HepG2 (cell line): ENCODE measurements at regions not wholly inside any gene's neighbourhood (a gene's known extent, or its start where the extent isn't known, plus 50 kb on each side); places are given as distances from the start of the nearest gene placed in this dataset.

Experiments
- AGO2 ChIP-seq: fragments of 200-400 bp; formaldehyde crosslinking; optimal IDR thresholded peaks from 2 replicates; pipeline ENCODE3; 2017; ENCODE audit warnings: mild to moderate bottlenecking, low read depth, low read length, moderate library complexity
- DMAP1 ChIP-seq: IDR thresholded peaks from 2 replicates; pipeline ENCODE4 v1.6.1; 2016
- FOSL1 ChIP-seq: sonication (generic); formaldehyde crosslinking; IDR thresholded peaks from 2 replicates; pipeline ENCODE4 v1.9.0; 2021; ENCODE audit warnings: missing genetic modification reagents, borderline replicate concordance
- FOXA1 ChIP-seq, 2 experiments: fragments of 450-650 bp in 1 of 2; sonication (generic) in 1 of 2; formaldehyde crosslinking in 1 of 2; IDR thresholded peaks; 2 replicates each; pipeline versions ENCODE4 v1.4.0 to v1.6.1; 2016 to 2020; ENCODE audit warnings: missing genetic modification reagents in 1 of 2
- GPN1 ChIP-seq: sonication (generic); formaldehyde crosslinking; IDR thresholded peaks from 2 replicates; pipeline ENCODE4 v1.5.1; 2020; ENCODE audit warnings: missing genetic modification reagents, borderline replicate concordance
- HMG20A ChIP-seq: IDR thresholded peaks from 2 replicates; pipeline ENCODE4 v1.6.1; 2016; ENCODE audit warnings: borderline replicate concordance
- KLF15 ChIP-seq: sonication (generic); formaldehyde crosslinking; IDR thresholded peaks from 2 replicates; pipeline ENCODE4 v1.8.1; 2023; ENCODE audit warnings: borderline replicate concordance, mild to moderate bottlenecking, inconsistent platforms, missing genetic modification reagents, mixed read lengths
- NAIF1 ChIP-seq: sonication (generic); formaldehyde crosslinking; IDR thresholded peaks from 2 replicates; pipeline ENCODE4 v1.5.0; 2020; ENCODE audit warnings: mild to moderate bottlenecking, missing genetic modification reagents, borderline replicate concordance
- NPAS2 ChIP-seq: sonication (generic); formaldehyde crosslinking; IDR thresholded peaks from 2 replicates; pipeline ENCODE4 v1.8.0; 2022; ENCODE audit warnings: mild to moderate bottlenecking, missing genetic modification reagents, borderline replicate concordance
- TARDBP ChIP-seq: sonication (generic); formaldehyde crosslinking; IDR thresholded peaks from 2 replicates; pipeline ENCODE4 v1.8.0; 2022; ENCODE audit warnings: mild to moderate bottlenecking, missing genetic modification reagents
- U2AF1 ChIP-seq: fragments of 200-400 bp; formaldehyde crosslinking; optimal IDR thresholded peaks from 2 replicates; pipeline ENCODE3; 2017; ENCODE audit warnings: mild to moderate bottlenecking, low read depth, low read length
- ZC3H13 ChIP-seq: sonication (generic); formaldehyde crosslinking; IDR thresholded peaks from 2 replicates; pipeline ENCODE4 v1.8.1; 2023; ENCODE audit warnings: mild to moderate bottlenecking, missing genetic modification reagents, moderate library complexity
- ZNF737 ChIP-seq: sonication (generic); formaldehyde crosslinking; IDR thresholded peaks from 2 replicates; pipeline ENCODE4 v1.5.0; 2020; ENCODE audit warnings: missing genetic modification reagents, mild to moderate bottlenecking, borderline replicate concordance
- ZNF879 ChIP-seq: sonication (generic); formaldehyde crosslinking; IDR thresholded peaks from 2 replicates; pipeline ENCODE4 v1.8.1; 2023; ENCODE audit warnings: missing genetic modification reagents
- ZZZ3 ChIP-seq: sonication (generic); formaldehyde crosslinking; IDR thresholded peaks from 2 replicates; pipeline ENCODE4 v1.4.0; 2020; ENCODE audit warnings: missing genetic modification reagents, mild to moderate bottlenecking, borderline replicate concordance
- TF ChIP-seq, protein P1 (sequence below): sonication (generic); formaldehyde crosslinking; IDR thresholded peaks from 2 replicates; pipeline ENCODE4 v1.4.0; 2020; ENCODE audit warnings: missing genetic modification reagents, borderline replicate concordance
- TF ChIP-seq, protein P2 (sequence below): sonication (generic); formaldehyde crosslinking; IDR thresholded peaks from 2 replicates; pipeline ENCODE4 v1.4.0; 2020; ENCODE audit warnings: missing genetic modification reagents
- TF ChIP-seq, protein P3 (sequence below): conservative IDR thresholded peaks from 2 replicates; pipeline ENCODE4 v1.6.1; 2018; ENCODE audit warnings: missing genetic modification reagents
- TF ChIP-seq, protein P4 (sequence below): sonication (generic); formaldehyde crosslinking; IDR thresholded peaks from 2 replicates; pipeline ENCODE4 v1.8.0; 2022; ENCODE audit warnings: mild to moderate bottlenecking, missing genetic modification reagents
- TF ChIP-seq, protein P5 (sequence below): sonication (generic); formaldehyde crosslinking; IDR thresholded peaks from 2 replicates; pipeline ENCODE4 v1.4.0; 2020; ENCODE audit warnings: missing genetic modification reagents
- TF ChIP-seq, protein P6 (sequence below): sonication (generic); formaldehyde crosslinking; conservative IDR thresholded peaks from 2 replicates; pipeline ENCODE4 v1.8.0; 2022; ENCODE audit warnings: low read depth, missing genetic modification reagents

DNA sequence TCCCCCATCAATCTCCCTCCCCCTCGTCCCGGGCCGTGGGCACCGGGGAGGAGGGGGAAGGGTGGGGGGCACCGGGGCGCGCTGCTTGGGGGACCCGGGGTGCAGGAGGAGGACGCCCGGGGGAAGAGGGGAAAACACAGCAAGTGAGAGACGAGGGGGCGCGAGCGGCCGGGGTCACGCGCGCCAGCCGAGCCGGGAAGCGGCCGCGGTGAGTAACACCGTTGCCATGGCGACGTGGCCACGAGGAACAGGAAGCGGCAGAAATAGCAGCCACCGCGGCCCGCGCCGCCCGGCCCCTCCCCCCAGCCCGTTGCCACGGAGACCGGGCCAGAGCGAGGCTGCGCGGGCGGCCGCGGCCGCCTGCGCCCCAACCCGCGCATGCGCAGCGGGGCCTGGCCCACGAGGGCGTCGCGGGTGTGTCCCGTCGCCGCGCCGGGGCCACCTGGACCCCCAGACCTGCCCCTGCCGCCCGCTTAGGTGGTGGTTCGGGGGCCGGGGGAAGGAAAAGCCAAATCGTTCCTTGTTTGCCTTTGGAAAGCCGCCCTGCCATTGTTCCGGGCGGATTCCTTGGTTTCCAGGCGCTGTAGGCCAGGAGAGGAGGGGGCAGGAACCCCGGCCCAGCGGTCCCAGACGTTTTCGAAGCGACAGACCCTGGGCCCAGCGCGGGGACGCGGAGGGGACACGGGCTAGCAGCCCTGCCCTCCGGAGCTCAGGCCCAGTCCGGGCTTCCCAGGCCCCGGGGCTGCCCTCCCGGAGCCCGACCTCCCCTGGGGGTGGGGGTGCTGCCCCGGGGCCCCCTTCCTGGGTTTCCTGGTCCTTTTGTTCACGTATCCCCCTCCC, 207.1 kb downstream of the C9orf50 start (continued):
- TF ChIP-seq ZNF737 (CRISPR knock-in tag) (no peak), NPAS2 (no peak), AGO2 (peak; percentile 88), KLF15 (CRISPR knock-in tag) (no peak), TARDBP (CRISPR knock-in tag) (no peak), FOSL1 (CRISPR knock-in tag) (no peak), FOXA1 (IDR thresholded peaks at IDR 0.05) (no peak), FOXA1 (CRISPR knock-in tag; IDR thresholded peaks at IDR 0.05) (no peak), GPN1 (no peak), U2AF1 (no peak), ZZZ3 (CRISPR knock-in tag) (no peak), ZC3H13 (CRISPR knock-in tag) (no peak), ZNF879 (CRISPR knock-in tag) (no peak), HMG20A (CRISPR knock-in tag) (no peak), NAIF1 (CRISPR knock-in tag) (no peak), DMAP1 (CRISPR knock-in tag) (no peak; the same call in 1 of the 2 replicates)
- TF ChIP-seq, protein P1, sequence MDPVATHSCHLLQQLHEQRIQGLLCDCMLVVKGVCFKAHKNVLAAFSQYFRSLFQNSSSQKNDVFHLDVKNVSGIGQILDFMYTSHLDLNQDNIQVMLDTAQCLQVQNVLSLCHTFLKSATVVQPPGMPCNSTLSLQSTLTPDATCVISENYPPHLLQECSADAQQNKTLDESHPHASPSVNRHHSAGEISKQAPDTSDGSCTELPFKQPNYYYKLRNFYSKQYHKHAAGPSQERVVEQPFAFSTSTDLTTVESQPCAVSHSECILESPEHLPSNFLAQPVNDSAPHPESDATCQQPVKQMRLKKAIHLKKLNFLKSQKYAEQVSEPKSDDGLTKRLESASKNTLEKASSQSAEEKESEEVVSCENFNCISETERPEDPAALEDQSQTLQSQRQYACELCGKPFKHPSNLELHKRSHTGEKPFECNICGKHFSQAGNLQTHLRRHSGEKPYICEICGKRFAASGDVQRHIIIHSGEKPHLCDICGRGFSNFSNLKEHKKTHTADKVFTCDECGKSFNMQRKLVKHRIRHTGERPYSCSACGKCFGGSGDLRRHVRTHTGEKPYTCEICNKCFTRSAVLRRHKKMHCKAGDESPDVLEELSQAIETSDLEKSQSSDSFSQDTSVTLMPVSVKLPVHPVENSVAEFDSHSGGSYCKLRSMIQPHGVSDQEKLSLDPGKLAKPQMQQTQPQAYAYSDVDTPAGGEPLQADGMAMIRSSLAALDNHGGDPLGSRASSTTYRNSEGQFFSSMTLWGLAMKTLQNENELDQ (CRISPR knock-in tag): no peak
- TF ChIP-seq, protein P2, sequence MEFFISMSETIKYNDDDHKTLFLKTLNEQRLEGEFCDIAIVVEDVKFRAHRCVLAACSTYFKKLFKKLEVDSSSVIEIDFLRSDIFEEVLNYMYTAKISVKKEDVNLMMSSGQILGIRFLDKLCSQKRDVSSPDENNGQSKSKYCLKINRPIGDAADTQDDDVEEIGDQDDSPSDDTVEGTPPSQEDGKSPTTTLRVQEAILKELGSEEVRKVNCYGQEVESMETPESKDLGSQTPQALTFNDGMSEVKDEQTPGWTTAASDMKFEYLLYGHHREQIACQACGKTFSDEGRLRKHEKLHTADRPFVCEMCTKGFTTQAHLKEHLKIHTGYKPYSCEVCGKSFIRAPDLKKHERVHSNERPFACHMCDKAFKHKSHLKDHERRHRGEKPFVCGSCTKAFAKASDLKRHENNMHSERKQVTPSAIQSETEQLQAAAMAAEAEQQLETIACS: peak; percentile 36; the same call in 1 of the 2 replicates
- TF ChIP-seq, protein P3, sequence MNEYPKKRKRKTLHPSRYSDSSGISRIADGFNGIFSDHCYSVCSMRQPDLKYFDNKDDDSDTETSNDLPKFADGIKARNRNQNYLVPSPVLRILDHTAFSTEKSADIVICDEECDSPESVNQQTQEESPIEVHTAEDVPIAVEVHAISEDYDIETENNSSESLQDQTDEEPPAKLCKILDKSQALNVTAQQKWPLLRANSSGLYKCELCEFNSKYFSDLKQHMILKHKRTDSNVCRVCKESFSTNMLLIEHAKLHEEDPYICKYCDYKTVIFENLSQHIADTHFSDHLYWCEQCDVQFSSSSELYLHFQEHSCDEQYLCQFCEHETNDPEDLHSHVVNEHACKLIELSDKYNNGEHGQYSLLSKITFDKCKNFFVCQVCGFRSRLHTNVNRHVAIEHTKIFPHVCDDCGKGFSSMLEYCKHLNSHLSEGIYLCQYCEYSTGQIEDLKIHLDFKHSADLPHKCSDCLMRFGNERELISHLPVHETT (CRISPR knock-in tag): no peak
- TF ChIP-seq, protein P4, sequence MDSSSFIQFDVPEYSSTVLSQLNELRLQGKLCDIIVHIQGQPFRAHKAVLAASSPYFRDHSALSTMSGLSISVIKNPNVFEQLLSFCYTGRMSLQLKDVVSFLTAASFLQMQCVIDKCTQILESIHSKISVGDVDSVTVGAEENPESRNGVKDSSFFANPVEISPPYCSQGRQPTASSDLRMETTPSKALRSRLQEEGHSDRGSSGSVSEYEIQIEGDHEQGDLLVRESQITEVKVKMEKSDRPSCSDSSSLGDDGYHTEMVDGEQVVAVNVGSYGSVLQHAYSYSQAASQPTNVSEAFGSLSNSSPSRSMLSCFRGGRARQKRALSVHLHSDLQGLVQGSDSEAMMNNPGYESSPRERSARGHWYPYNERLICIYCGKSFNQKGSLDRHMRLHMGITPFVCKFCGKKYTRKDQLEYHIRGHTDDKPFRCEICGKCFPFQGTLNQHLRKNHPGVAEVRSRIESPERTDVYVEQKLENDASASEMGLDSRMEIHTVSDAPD (CRISPR knock-in tag): no peak
- TF ChIP-seq, protein P5, sequence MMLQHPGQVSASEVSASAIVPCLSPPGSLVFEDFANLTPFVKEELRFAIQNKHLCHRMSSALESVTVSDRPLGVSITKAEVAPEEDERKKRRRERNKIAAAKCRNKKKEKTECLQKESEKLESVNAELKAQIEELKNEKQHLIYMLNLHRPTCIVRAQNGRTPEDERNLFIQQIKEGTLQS (CRISPR knock-in tag): no peak
- TF ChIP-seq, protein P6, sequence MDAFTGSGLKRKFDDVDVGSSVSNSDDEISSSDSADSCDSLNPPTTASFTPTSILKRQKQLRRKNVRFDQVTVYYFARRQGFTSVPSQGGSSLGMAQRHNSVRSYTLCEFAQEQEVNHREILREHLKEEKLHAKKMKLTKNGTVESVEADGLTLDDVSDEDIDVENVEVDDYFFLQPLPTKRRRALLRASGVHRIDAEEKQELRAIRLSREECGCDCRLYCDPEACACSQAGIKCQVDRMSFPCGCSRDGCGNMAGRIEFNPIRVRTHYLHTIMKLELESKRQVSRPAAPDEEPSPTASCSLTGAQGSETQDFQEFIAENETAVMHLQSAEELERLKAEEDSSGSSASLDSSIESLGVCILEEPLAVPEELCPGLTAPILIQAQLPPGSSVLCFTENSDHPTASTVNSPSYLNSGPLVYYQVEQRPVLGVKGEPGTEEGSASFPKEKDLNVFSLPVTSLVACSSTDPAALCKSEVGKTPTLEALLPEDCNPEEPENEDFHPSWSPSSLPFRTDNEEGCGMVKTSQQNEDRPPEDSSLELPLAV (CRISPR knock-in tag): no peak
